ENCODE measurements at regions not wholly inside any gene's neighbourhood (a gene's known extent, or its start where the extent isn't known, plus 50 kb on each side); places are given as distances from the start of the nearest gene placed in this dataset.
A peak's percentile ranks its signal among the peaks of the same experiment; 100 is the strongest.

- DNase-seq (no peak), ATAC-seq (no peak)
- H3K27ac Mint-ChIP-seq = peak overlapping the region; percentile 72
- intact Hi-C loops (cut with DNase I, micrococcal nuclease) = loop anchor here in 1 of 2 experiments (10.0 kb wide), 1 partner anchor 258 kb away; no protein-coding TSS in a partner anchor
- peaks cover 26% of the 10 kb centered on the region for H3K4me1 Mint-ChIP-seq
- H3K27me3 Mint-ChIP-seq = peaks cover 30% of the 10 kb centered on the region
- ChIA-PET POLR2A (interaction anchor here (0.7 kb wide), 1 partner anchor 233 kb away, joined by 3 read pairs; no protein-coding TSS in a partner anchor), CTCF (interaction anchor here (0.7 kb wide), 1 partner anchor 933 kb away, joined by 3 read pairs; no protein-coding TSS in a partner anchor)
- no peaks in the 10 kb centered on the region for H3K36me3 Mint-ChIP-seq (ENCODE audit: low read depth)
- no peaks in the 10 kb centered on the region for H3K9me3 Mint-ChIP-seq (ENCODE audit: low read depth)
- H3K4me3 Mint-ChIP-seq = no peak overlapping the region
Measured at GRCh38 chr3:127483005-127483641, 107.4 kb downstream of the TPRA1 start.

GRCh38 chr3:127482216-127483004, 108.1 kb downstream of the TPRA1 start:
- POLR2A ChIA-PET = no interaction called here
- intact Hi-C loops (cut with DNase I, micrococcal nuclease) = loop anchor here in 1 of 2 experiments (10.0 kb wide), 1 partner anchor 258 kb away; no protein-coding TSS in a partner anchor
- ATAC-seq (no peak), DNase-seq (no peak)
- no peaks in the 10 kb centered on the region for H3K9me3 Mint-ChIP-seq (ENCODE audit: low read depth)
- no peak overlapping the region for H3K27ac Mint-ChIP-seq
- CTCF ChIA-PET = interaction anchor here (0.7 kb wide), 1 partner anchor 932 kb away, joined by 3 read pairs; no protein-coding TSS in a partner anchor
- H3K4me1 Mint-ChIP-seq = peaks cover 26% of the 10 kb centered on the region
- no peak overlapping the region for H3K4me3 Mint-ChIP-seq
- peaks cover 28% of the 10 kb centered on the region for H3K27me3 Mint-ChIP-seq
- H3K36me3 Mint-ChIP-seq (ENCODE audit: low read depth) = no peaks in the 10 kb centered on the region

GRCh38 chr3:127480196-127480954, 110.2 kb downstream of the TPRA1 start:
- Mint-ChIP-seq H3K27ac (no peak overlapping the region), H3K4me3 (no peak overlapping the region), H3K4me1 (peaks cover 26% of the 10 kb centered on the region), H3K36me3 (ENCODE audit: low read depth) (no peaks in the 10 kb centered on the region), H3K9me3 (ENCODE audit: low read depth) (no peaks in the 10 kb centered on the region), H3K27me3 (peaks cover 18% of the 10 kb centered on the region)
- POLR2A ChIA-PET = no interaction called here
- intact Hi-C loops (cut with DNase I, micrococcal nuclease) = loop anchor here in 1 of 2 experiments (10.0 kb wide), 1 partner anchor 256 kb away; no protein-coding TSS in a partner anchor
- ATAC-seq = no peak
- DNase-seq = no peak
- CTCF ChIA-PET = no interaction called here

DNA sequence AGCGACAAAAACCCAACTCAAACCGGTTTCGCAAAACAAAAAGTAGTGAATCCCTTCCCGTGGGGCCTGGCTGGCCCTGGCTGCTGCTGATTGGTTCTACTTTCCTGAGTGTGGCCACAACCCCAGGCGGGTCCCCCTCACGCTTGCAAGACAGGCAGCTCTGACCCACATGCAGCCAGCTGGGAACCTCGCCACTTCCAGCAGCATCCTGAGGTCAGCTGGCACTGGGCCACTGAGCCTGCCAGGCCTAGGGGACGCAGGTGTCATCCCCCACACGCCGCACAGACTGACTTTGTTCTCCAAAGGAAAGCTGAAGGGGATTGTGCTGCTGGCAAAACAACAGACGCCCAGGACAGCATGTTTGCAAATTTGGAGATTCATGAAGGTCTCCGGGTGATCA, 111.1 kb downstream of the TPRA1 start:
- ChIA-PET CTCF (no interaction called here), POLR2A (no interaction called here)
- Mint-ChIP-seq H3K4me3 (no peak overlapping the region), H3K9me3 (ENCODE audit: low read depth) (no peaks in the 10 kb centered on the region), H3K27ac (no peak overlapping the region), H3K36me3 (ENCODE audit: low read depth) (no peaks in the 10 kb centered on the region), H3K27me3 (peaks cover 19% of the 10 kb centered on the region), H3K4me1 (peaks cover 17% of the 10 kb centered on the region)
- DNase-seq (no peak), ATAC-seq (no peak)
- intact Hi-C loops (cut with DNase I, micrococcal nuclease) = no loop called here

- intact Hi-C loops (cut with DNase I, micrococcal nuclease) = no loop called here
- DNase-seq = no peak
Measured at GRCh38 chr3:127478922-127479321, 111.6 kb downstream of the TPRA1 start.

GRCh38 chr3:127477396-127477795, 113.1 kb downstream of the TPRA1 start:
- no peak overlapping the region for H3K4me3 Mint-ChIP-seq
- no peaks in the 10 kb centered on the region for H3K4me1 Mint-ChIP-seq
- no peak for DNase-seq
- H3K27ac Mint-ChIP-seq = no peak overlapping the region
- CTCF ChIA-PET = interaction anchor here (0.6 to 0.8 kb wide), 2 partner anchors 249 to 833 kb away, joined by 3 read pairs; no protein-coding TSS in a partner anchor
- peaks cover 14% of the 10 kb centered on the region for H3K27me3 Mint-ChIP-seq
- intact Hi-C loops (cut with DNase I, micrococcal nuclease) = no loop called here
- POLR2A ChIA-PET = no interaction called here
- no peaks in the 10 kb centered on the region for H3K36me3 Mint-ChIP-seq (ENCODE audit: low read depth)
- ATAC-seq = no peak
- H3K9me3 Mint-ChIP-seq (ENCODE audit: low read depth) = no peaks in the 10 kb centered on the region

More at GRCh38 chr3:127478922-127479321, 111.6 kb downstream of the TPRA1 start:
- ChIA-PET CTCF (no interaction called here), POLR2A (no interaction called here)
- peaks cover 21% of the 10 kb centered on the region for H3K27me3 Mint-ChIP-seq
- peaks cover 11% of the 10 kb centered on the region for H3K4me1 Mint-ChIP-seq
- no peak overlapping the region for H3K4me3 Mint-ChIP-seq
- no peak for ATAC-seq
- no peaks in the 10 kb centered on the region for H3K9me3 Mint-ChIP-seq (ENCODE audit: low read depth)
- H3K27ac Mint-ChIP-seq = no peak overlapping the region
- no peaks in the 10 kb centered on the region for H3K36me3 Mint-ChIP-seq (ENCODE audit: low read depth)

- no peaks in the 10 kb centered on the region for H3K36me3 Mint-ChIP-seq (ENCODE audit: low read depth)
- no peak for DNase-seq
Measured at GRCh38 chr3:127476936-127477335, 113.6 kb downstream of the TPRA1 start.

DNA sequence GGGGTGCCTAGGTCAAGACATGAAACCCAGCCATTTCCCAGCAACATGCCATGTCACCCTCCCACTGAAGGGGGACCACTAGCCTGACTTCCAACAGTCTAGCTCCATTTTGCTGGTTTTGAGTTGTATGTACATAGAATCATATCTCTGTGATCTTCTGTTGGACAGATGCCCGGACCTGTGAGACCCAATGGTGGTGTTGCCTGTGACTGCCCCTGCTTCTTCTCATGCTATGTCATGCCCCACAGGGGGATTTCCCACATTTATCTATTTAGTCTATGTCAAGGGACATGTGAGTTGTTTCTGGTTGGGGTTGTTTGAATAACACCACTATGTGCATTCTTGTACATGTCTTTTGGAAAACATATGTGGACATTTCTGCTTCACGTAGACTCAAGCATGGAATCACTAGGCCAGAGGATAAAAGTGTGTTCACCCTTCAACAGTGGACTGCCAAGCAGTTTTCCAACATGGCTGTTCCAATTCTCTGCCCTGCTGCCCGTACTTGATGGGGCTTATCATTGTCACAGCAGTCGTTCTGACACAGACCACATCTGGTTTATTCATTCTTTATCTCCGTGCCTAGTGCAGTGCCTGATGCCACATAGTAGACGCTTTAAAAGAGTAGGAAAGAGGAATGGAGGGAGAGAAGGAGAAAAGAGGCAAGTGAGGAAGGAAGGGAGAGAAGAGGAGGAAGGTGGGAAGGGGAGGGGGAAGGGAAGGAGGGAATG, 114.4 kb downstream of the TPRA1 start:
- ChIA-PET POLR2A (no interaction called here), CTCF (interaction anchor here (0.6 kb wide), 1 partner anchor 393 kb away, joined by 3 read pairs; no protein-coding TSS in a partner anchor)
- ATAC-seq = no peak
- H3K4me1 Mint-ChIP-seq = no peaks in the 10 kb centered on the region
- no peak overlapping the region for H3K27ac Mint-ChIP-seq
- no peak overlapping the region for H3K4me3 Mint-ChIP-seq
- no peak for DNase-seq
- no peaks in the 10 kb centered on the region for H3K9me3 Mint-ChIP-seq (ENCODE audit: low read depth)
- no peaks in the 10 kb centered on the region for H3K36me3 Mint-ChIP-seq (ENCODE audit: low read depth)
- H3K27me3 Mint-ChIP-seq = peaks cover 14% of the 10 kb centered on the region
- intact Hi-C loops (cut with DNase I, micrococcal nuclease) = no loop called here

More at GRCh38 chr3:127476936-127477335, 113.6 kb downstream of the TPRA1 start:
- Mint-ChIP-seq H3K9me3 (ENCODE audit: low read depth) (no peaks in the 10 kb centered on the region), H3K4me3 (no peak overlapping the region), H3K4me1 (no peaks in the 10 kb centered on the region), H3K27me3 (peaks cover 14% of the 10 kb centered on the region), H3K27ac (no peak overlapping the region)
- ChIA-PET CTCF (interaction anchor here (0.6 to 0.8 kb wide), 3 partner anchors 249 to 833 kb away, joined by 3 read pairs; no protein-coding TSS in a partner anchor), POLR2A (no interaction called here)
- intact Hi-C loops (cut with DNase I, micrococcal nuclease) = no loop called here
- ATAC-seq = no peak

GRCh38 chr3:127475391-127475790, 115.1 kb downstream of the TPRA1 start:
- H3K9me3 Mint-ChIP-seq (ENCODE audit: low read depth) = no peaks in the 10 kb centered on the region
- ChIA-PET POLR2A (no interaction called here), CTCF (interaction anchor here (1.0 kb wide), 1 partner anchor 19 kb away, joined by 4 read pairs; no protein-coding TSS in a partner anchor)
- intact Hi-C loops (cut with DNase I, micrococcal nuclease) = no loop called here
- DNase-seq (no peak), ATAC-seq (no peak)
- H3K4me3 Mint-ChIP-seq = no peak overlapping the region
- H3K27me3 Mint-ChIP-seq = peaks cover 14% of the 10 kb centered on the region
- H3K27ac Mint-ChIP-seq = no peak overlapping the region
- no peaks in the 10 kb centered on the region for H3K4me1 Mint-ChIP-seq
- H3K36me3 Mint-ChIP-seq (ENCODE audit: low read depth) = no peaks in the 10 kb centered on the region

GRCh38 chr3:127473244-127474024, 117.1 kb downstream of the TPRA1 start:
- Mint-ChIP-seq H3K9me3 (ENCODE audit: low read depth) (no peaks in the 10 kb centered on the region), H3K27me3 (peaks cover 14% of the 10 kb centered on the region), H3K36me3 (ENCODE audit: low read depth) (no peaks in the 10 kb centered on the region), H3K4me1 (no peaks in the 10 kb centered on the region), H3K4me3 (no peak overlapping the region), H3K27ac (no peak overlapping the region)
- CTCF ChIA-PET = interaction anchor here (1.1 kb wide), 1 partner anchor 167 kb away, joined by 3 read pairs; no protein-coding TSS in a partner anchor
- intact Hi-C loops (cut with DNase I, micrococcal nuclease) = loop anchor here in 1 of 2 experiments (5.0 kb wide), 1 partner anchor 491 kb away; the partner anchor contains the start of gene PLXNA1
- peak; percentile 63 for DNase-seq
- POLR2A ChIA-PET = no interaction called here
- ATAC-seq = peak; percentile 58

Data from activated CD4-positive, alpha-beta T cell treated with anti-CD3 and anti-CD28 coated beads for 36 hours (primary cell).